ENCODE measurements at regions not wholly inside any gene's neighbourhood (a gene's known extent, or its start where the extent isn't known, plus 50 kb on each side); places are given as distances from the start of the nearest gene placed in this dataset.

DNA sequence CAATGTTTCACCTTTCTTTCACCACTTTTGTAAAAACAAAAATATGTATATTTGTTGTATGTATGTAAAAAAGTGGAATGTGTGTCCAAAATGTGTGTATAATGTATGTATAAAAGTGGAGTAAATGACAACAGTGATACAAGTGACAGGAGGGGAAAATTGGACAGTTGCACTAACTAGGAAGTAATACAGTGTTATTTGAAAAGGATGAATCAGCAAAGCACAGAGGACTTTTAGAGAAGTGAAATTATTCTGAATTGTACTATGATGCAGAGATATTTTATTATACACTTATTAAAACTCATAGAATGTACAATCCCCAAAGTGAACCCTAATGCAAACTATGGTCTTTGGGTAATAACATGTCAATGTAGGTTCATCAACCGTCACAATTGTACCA is 331.3 kb upstream of the CNTNAP5 start:
- Mint-ChIP-seq H3K4me1 (no peaks in the 10 kb centered on the region), H3K27ac (no peak overlapping the region), H3K27me3 (ENCODE audit: low read depth) (no peaks in the 10 kb centered on the region), H3K4me3 (no peak overlapping the region), H3K36me3 (ENCODE audit: low read depth) (no peaks in the 10 kb centered on the region), H3K9me3 (peaks cover 3% of the 10 kb centered on the region)
- TF ChIP-seq, protein P1, sequence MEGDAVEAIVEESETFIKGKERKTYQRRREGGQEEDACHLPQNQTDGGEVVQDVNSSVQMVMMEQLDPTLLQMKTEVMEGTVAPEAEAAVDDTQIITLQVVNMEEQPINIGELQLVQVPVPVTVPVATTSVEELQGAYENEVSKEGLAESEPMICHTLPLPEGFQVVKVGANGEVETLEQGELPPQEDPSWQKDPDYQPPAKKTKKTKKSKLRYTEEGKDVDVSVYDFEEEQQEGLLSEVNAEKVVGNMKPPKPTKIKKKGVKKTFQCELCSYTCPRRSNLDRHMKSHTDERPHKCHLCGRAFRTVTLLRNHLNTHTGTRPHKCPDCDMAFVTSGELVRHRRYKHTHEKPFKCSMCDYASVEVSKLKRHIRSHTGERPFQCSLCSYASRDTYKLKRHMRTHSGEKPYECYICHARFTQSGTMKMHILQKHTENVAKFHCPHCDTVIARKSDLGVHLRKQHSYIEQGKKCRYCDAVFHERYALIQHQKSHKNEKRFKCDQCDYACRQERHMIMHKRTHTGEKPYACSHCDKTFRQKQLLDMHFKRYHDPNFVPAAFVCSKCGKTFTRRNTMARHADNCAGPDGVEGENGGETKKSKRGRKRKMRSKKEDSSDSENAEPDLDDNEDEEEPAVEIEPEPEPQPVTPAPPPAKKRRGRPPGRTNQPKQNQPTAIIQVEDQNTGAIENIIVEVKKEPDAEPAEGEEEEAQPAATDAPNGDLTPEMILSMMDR (IDR thresholded peaks at IDR 0.05; ENCODE audit: unreplicated experiment in 3 of 3) = no peak

DNA sequence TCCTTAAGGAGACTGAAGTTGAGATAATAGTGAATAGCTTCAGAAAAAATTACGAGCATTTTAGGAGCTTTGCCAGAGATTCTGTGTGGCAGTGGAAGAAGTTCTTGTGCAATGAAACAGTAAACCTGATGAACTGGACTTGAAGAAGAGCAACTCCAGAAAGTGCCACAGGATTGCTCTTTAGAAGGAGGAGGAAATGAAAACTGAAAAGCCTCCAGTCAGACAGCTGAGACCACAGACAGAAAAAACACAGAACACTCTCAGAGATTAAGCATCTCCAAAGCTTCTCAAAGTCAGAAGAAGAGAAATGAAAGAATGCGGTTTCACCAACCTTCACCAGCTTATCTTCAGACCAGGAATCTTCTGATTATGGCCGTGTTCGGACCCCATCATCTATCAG is 329.7 kb upstream of the CNTNAP5 start:
- Mint-ChIP-seq H3K27ac (no peak overlapping the region), H3K27me3 (ENCODE audit: low read depth) (no peaks in the 10 kb centered on the region), H3K9me3 (peaks cover 3% of the 10 kb centered on the region), H3K4me1 (no peaks in the 10 kb centered on the region), H3K4me3 (no peak overlapping the region), H3K36me3 (ENCODE audit: low read depth) (no peaks in the 10 kb centered on the region)
- TF ChIP-seq, protein P1 (IDR thresholded peaks at IDR 0.05; ENCODE audit: unreplicated experiment in 3 of 3) = no peak

DNA sequence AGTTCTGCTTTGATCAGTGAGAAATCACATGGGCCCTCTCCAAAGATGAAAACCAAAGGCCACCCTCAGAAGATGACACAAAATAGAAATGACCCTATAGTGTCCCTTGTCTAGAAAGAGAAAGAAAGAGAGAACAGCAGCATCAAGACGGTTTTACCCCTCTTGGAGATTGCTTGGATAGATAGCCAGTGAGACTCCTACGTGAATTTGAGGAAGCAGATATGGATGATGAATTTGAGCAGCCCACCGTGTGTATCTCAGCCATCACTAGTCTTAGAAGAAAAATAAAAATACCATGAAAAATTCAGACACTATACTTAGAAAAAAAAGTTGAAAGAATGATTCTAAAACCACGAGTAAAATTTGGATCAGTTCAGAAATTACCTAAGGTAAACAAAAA is 329.1 kb upstream of the CNTNAP5 start:
- Mint-ChIP-seq H3K4me3 (no peak overlapping the region), H3K27ac (no peak overlapping the region), H3K27me3 (ENCODE audit: low read depth) (no peaks in the 10 kb centered on the region), H3K9me3 (peaks cover 3% of the 10 kb centered on the region), H3K36me3 (ENCODE audit: low read depth) (no peaks in the 10 kb centered on the region), H3K4me1 (no peaks in the 10 kb centered on the region)
- TF ChIP-seq, protein P1 (IDR thresholded peaks at IDR 0.05; ENCODE audit: unreplicated experiment in 3 of 3) = no peak

DNA sequence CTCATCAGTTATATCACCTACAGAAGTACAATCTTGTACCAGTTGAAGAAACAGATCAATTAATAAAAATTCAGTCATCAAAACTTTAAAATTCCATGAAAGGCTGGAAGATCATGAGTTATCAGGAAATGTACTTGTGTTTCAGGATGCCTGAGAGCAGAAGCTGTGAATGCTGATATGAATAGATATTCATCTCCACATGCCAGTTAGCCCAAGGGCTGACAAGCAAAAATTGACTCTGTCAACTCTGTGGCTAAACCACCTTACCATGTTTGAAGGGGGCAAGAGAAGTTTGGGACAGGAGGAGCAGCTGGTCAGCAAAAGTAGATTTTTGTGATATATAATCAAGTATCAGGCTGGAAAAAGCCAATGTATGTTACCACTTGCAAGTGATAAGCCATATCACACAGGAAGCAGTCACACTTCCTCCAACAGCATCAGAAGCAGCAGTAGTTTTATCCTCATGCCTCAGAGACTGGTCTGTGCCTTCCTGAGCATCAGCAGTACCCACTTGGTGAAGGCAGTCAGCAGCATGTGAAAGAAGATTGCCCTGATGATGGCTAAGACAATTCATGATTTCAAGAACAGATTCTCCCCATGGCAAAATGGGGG is 328.2 kb upstream of the CNTNAP5 start:
- TF ChIP-seq, protein P1 (IDR thresholded peaks at IDR 0.05; ENCODE audit: unreplicated experiment in 3 of 3) = no peak
- Mint-ChIP-seq H3K27ac (no peak overlapping the region), H3K4me3 (no peak overlapping the region), H3K36me3 (ENCODE audit: low read depth) (no peaks in the 10 kb centered on the region), H3K9me3 (peaks cover 1% of the 10 kb centered on the region), H3K27me3 (ENCODE audit: low read depth) (no peaks in the 10 kb centered on the region), H3K4me1 (no peaks in the 10 kb centered on the region)

DNA sequence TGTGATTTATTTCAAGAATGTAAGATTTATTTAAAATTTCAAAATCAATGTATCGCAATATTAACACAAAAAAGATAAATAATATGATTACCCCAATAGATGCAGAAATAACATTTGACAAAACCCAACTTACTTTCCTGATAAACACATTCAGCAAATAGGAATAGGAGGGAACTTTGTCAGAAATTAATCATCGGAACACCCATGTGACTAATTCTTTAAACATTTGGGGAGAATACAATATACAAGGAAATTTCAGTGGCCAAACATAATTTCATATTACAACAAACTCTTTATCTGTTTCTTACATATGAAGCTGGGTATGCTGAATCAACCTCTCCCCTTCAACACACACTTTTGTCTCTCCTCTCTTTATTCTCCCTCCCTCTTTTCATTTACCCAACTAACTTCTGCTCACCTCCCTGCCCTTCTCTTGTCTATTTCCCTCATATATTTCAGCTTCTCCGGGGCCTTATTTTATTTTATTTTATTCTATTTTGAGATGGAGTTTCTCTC is 309.6 kb upstream of the CNTNAP5 start:
- Mint-ChIP-seq H3K4me1 (no peaks in the 10 kb centered on the region), H3K4me3 (no peak overlapping the region), H3K36me3 (ENCODE audit: low read depth) (no peaks in the 10 kb centered on the region), H3K27me3 (ENCODE audit: low read depth) (no peaks in the 10 kb centered on the region), H3K9me3 (no peaks in the 10 kb centered on the region), H3K27ac (no peak overlapping the region)
- TF ChIP-seq, protein P1 (IDR thresholded peaks at IDR 0.05; ENCODE audit: unreplicated experiment in 3 of 3) = no peak

DNA sequence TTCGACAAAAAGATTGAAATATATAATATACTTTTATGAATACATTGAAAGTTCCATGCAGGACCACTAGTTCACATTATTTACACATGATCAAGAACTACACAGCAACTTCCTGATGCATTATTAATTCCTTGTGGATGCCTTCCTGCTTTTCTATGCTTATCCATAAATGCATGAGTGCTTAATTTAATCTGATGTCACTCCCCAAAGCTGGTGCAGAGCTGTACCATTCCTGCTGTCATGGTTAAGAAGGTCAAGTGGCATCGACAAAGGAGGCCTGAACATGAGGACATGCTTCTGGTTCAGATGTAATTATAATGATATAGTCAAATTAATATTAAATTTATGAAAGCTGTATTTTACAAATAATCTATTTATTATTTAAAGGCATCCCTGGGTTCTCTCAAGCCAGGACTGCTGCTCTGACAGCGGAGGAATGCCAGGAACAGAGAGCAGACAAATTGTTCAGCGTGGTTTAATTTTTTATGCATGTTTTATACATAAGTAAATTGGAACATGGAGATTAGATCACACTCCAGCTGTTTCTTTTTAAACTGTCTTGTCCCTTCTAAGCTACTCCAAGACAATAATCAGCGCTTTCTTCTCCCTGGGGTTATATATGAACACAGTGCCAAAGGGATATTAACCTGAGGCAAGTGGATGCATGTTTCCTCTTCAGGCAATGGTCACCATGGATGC is 307.3 kb upstream of the CNTNAP5 start:
- Mint-ChIP-seq H3K27me3 (ENCODE audit: low read depth) (no peaks in the 10 kb centered on the region), H3K4me3 (no peak overlapping the region), H3K9me3 (no peaks in the 10 kb centered on the region), H3K4me1 (no peaks in the 10 kb centered on the region), H3K36me3 (ENCODE audit: low read depth) (no peaks in the 10 kb centered on the region), H3K27ac (no peak overlapping the region)
- TF ChIP-seq, protein P1 (IDR thresholded peaks at IDR 0.05; ENCODE audit: unreplicated experiment in 3 of 3) = no peak
